Right atrium auricular region (tissue), 2 donors: ENCODE measurements at regions not wholly inside any gene's neighbourhood (a gene's known extent, or its start where the extent isn't known, plus 50 kb on each side); places are given as distances from the start of the nearest gene placed in this dataset.

ENCODE experiments used
- DNase-seq: peaks from one replicate; pipeline ENCODE4 v3.0.0-alpha.2; 2019; ENCODE audit warnings: low spot score
- H3K27ac ChIP-seq, 2 donors: fragments of 200-600 bp; sonication (generic); 1 replicate in 1 of 2; 2 replicates in 1 of 2; pipeline ENCODE4 v1.5.1; 2016 to 2019
- H3K27me3 ChIP-seq, 2 donors: fragments of 200-600 bp; sonication (generic); one replicate each; pipeline versions ENCODE4 v1.5.1 to v1.6.0; 2017 to 2019
- H3K36me3 ChIP-seq: fragments of 200-600 bp; sonication (generic); one replicate; pipeline ENCODE4 v1.5.1; 2016
- H3K4me1 ChIP-seq, 2 donors: fragments of 200-600 bp; sonication (generic); one replicate each; pipeline versions ENCODE4 v1.5.1 to v1.6.0; 2017 to 2019
- H3K4me3 ChIP-seq, 2 donors: fragments of 200-600 bp; sonication (generic); 1 replicate in 1 of 2; 2 replicates in 1 of 2; pipeline ENCODE4 v1.5.1; 2017 to 2019; ENCODE audit warnings: mild to moderate bottlenecking in 1 of 2, moderate library complexity in 1 of 2
- H3K9me3 ChIP-seq, 2 donors: fragments of 200-600 bp; sonication (generic); one replicate each; pipeline ENCODE4 v1.5.1; 2019
- CTCF ChIP-seq, 2 donors: fragments of 200-600 bp; sonication (generic); IDR thresholded peaks; one replicate each; pipeline ENCODE4 v1.5.1; 2019; ENCODE audit warnings: antibody characterized with exemption in 2 of 2

GRCh38 chr5:154571325-154572035 is 93.5 kb upstream of the HAND1 start:
- H3K9me3 ChIP-seq, result no peaks in the 10 kb centered on the region
- no peak overlapping the region for H3K27ac ChIP-seq
- no peaks in the 10 kb centered on the region for H3K27me3 ChIP-seq
- no peak for TF ChIP-seq CTCF (IDR thresholded peaks at IDR 0.05)
- H3K4me1 ChIP-seq, result no peaks in the 10 kb centered on the region
- H3K36me3 ChIP-seq, result no peaks in the 10 kb centered on the region
- no peak overlapping the region for H3K4me3 ChIP-seq
- no peak for DNase-seq

- no peaks in the 10 kb centered on the region for H3K27me3 ChIP-seq
- H3K4me1 ChIP-seq, result no peaks in the 10 kb centered on the region
- no peaks in the 10 kb centered on the region for H3K36me3 ChIP-seq
- H3K9me3 ChIP-seq, result no peaks in the 10 kb centered on the region
- DNase-seq, result no peak
- no peak overlapping the region for H3K27ac ChIP-seq
- no peak for TF ChIP-seq CTCF (IDR thresholded peaks at IDR 0.05)
- H3K4me3 ChIP-seq, result no peak overlapping the region
These were observed 92.7 kb upstream of the HAND1 start for GRCh38 chr5:154570572-154571324.

- H3K36me3 ChIP-seq, result no peaks in the 10 kb centered on the region
- H3K4me3 ChIP-seq, result no peak overlapping the region
- H3K27me3 ChIP-seq, result no peaks in the 10 kb centered on the region
- no peaks in the 10 kb centered on the region for H3K4me1 ChIP-seq
- DNase-seq, result peak; percentile 7
- no peak for TF ChIP-seq CTCF (IDR thresholded peaks at IDR 0.05)
- no peak overlapping the region for H3K27ac ChIP-seq
- H3K9me3 ChIP-seq, result no peaks in the 10 kb centered on the region
These were observed 90.6 kb upstream of the HAND1 start for GRCh38 chr5:154568589-154568988.

- Histone ChIP-seq H3K27me3 (no peaks in the 10 kb centered on the region), H3K4me3 (no peak overlapping the region), H3K36me3 (no peaks in the 10 kb centered on the region), H3K4me1 (no peaks in the 10 kb centered on the region), H3K27ac (no peak overlapping the region), H3K9me3 (no peaks in the 10 kb centered on the region)
- TF ChIP-seq CTCF (IDR thresholded peaks at IDR 0.05), result no peak
- peak; percentile 9 for DNase-seq
These were observed 89.1 kb upstream of the HAND1 start for GRCh38 chr5:154567155-154567554.

GRCh38 chr5:154566146-154566680 is 88.2 kb upstream of the HAND1 start:
- H3K9me3 ChIP-seq, result no peaks in the 10 kb centered on the region
- H3K27ac ChIP-seq, result no peak overlapping the region
- DNase-seq, result peak; percentile 7
- no peaks in the 10 kb centered on the region for H3K4me1 ChIP-seq
- no peak overlapping the region for H3K4me3 ChIP-seq
- no peaks in the 10 kb centered on the region for H3K36me3 ChIP-seq
- TF ChIP-seq CTCF (IDR thresholded peaks at IDR 0.05), result no peak
- no peaks in the 10 kb centered on the region for H3K27me3 ChIP-seq
